ENCODE measurements at regions not wholly inside any gene's neighbourhood (a gene's known extent, or its start where the extent isn't known, plus 50 kb on each side); places are given as distances from the start of the nearest gene placed in this dataset.

DNA sequence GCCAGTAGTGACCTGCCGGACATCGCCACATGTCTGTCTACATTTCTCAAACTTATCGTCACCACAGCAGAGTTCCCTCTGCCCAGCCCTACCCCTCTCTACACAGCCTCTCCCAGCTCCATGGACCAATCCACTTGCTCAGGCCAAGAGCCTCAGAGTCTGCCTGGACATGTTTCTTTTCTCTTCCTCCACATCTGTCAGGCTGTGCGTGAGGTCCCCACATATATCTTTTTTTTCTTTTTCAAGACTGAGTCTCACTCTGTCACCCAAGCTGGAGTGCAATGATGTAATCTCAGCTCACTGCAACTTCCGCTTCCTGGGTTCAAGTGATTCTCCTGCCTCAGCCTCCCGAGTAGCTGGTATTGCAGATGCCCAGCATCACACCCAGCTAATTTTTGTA, 62.7 kb upstream of the GGTA1 start:
- Histone ChIP-seq H3K36me3 (no peaks in the 10 kb centered on the region), H3K4me1 (peaks cover 29% of the 10 kb centered on the region), H3K4me3 (no peak overlapping the region), H3K27ac (replicated peaks) (no peak overlapping the region), H3K9me3 (replicated peaks) (no peaks in the 10 kb centered on the region), H3K27me3 (ENCODE audit: low read depth) (no peaks in the 10 kb centered on the region)
- intact Hi-C loops (cut with micrococcal nuclease) = no loop called here
- DNase-seq = no peak
- TF ChIP-seq, protein P1, sequence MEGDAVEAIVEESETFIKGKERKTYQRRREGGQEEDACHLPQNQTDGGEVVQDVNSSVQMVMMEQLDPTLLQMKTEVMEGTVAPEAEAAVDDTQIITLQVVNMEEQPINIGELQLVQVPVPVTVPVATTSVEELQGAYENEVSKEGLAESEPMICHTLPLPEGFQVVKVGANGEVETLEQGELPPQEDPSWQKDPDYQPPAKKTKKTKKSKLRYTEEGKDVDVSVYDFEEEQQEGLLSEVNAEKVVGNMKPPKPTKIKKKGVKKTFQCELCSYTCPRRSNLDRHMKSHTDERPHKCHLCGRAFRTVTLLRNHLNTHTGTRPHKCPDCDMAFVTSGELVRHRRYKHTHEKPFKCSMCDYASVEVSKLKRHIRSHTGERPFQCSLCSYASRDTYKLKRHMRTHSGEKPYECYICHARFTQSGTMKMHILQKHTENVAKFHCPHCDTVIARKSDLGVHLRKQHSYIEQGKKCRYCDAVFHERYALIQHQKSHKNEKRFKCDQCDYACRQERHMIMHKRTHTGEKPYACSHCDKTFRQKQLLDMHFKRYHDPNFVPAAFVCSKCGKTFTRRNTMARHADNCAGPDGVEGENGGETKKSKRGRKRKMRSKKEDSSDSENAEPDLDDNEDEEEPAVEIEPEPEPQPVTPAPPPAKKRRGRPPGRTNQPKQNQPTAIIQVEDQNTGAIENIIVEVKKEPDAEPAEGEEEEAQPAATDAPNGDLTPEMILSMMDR (IDR thresholded peaks at IDR 0.05; ENCODE audit: borderline replicate concordance) = no peak

DNA sequence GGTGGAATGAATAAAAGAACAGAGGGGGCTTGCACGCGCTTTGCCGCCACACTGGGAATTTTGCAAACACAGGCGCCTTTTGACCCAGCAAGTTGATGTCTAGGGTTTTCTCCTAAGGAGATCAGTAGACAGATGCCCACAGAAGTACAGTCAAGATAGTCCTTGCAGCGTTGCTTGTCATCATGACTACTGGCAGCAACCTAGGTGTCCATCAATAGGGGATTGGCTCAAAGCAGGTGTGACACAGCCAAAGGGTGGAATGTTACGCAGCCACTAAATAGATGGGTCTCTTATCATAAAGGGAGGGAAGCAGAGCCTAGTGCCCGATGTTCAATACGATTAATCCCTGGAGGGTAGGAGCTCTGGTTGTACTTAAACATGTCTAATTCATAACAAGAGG, 63.8 kb upstream of the GGTA1 start:
- Histone ChIP-seq H3K36me3 (no peaks in the 10 kb centered on the region), H3K27me3 (ENCODE audit: low read depth) (no peaks in the 10 kb centered on the region), H3K4me1 (peaks cover 29% of the 10 kb centered on the region), H3K4me3 (no peak overlapping the region), H3K9me3 (replicated peaks) (no peaks in the 10 kb centered on the region), H3K27ac (replicated peaks) (no peak overlapping the region)
- no peak for DNase-seq
- intact Hi-C loops (cut with micrococcal nuclease) = no loop called here
- TF ChIP-seq, protein P1 (IDR thresholded peaks at IDR 0.05; ENCODE audit: borderline replicate concordance) = no peak

DNA sequence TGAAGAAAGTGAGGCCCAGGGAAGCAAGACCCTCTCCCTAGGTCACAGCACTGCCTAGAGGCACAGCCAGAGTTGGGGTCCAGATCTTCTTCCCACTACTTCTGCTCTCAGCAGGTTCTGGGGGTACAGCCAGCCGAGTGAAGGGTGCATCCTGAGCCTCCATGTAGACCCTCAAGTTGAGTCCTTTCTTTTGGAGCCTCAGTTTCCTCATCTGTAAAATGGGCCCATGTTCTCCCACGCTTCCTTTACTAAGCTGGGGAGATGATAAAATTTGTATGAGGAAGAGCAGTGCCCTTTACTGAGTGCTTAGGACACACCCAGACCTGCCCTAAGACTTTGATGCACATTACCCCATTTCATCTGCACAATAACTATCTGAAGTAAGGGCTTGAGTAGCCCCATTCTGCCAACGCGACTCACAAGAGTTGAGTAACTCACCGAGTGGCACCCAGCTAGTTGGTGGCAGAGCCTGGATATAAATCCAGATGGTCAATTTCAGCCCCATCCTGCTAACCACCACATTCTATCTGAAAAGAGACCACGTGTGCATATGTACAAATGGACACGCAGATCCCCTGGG, 64.3 kb upstream of the GGTA1 start:
- Histone ChIP-seq H3K9me3 (replicated peaks) (no peaks in the 10 kb centered on the region), H3K4me1 (peaks cover 30% of the 10 kb centered on the region), H3K36me3 (no peaks in the 10 kb centered on the region), H3K27me3 (ENCODE audit: low read depth) (no peaks in the 10 kb centered on the region), H3K4me3 (no peak overlapping the region), H3K27ac (replicated peaks) (no peak overlapping the region)
- intact Hi-C loops (cut with micrococcal nuclease) = no loop called here
- TF ChIP-seq, protein P1 (IDR thresholded peaks at IDR 0.05; ENCODE audit: borderline replicate concordance) = no peak
- DNase-seq = no peak

DNA sequence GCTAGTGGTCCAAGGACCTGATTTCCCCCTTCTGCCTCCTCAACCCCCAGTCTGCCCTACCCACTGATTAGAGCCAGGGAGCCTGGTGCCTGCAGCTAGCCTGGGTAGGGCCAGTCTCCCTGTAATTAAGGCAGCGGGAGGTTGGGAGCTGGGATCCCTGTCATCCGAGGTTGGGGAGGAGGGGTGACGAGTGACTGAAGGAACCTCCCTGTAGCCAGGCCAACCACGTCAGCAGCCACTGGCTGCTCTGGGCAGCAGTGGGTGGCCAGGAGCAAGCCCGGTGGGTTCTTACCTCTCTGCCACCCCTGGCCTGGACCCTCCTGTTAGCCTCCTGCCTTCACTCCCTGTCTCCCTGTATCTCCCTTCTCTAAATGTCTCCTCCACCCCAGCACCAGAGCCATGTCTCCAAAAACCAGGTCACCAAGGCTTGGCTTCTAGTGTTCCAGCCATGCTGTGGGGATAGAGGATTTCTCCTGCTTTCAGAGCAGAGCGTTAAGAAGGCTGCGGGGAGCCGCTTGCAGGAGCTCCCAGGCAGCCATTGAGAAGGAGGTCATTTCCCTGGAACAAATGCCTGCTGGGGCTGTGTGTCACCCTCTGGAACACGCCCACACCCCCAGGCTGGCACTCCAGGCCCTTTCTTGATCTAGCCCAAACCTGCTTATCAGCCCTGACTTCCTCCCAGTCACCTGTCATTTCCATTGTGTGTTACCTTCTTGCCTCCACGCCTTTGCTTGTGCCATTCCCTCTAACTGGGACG, 65.0 kb upstream of the GGTA1 start:
- Histone ChIP-seq H3K27me3 (ENCODE audit: low read depth) (no peaks in the 10 kb centered on the region), H3K4me1 (peaks cover 37% of the 10 kb centered on the region), H3K9me3 (replicated peaks) (no peaks in the 10 kb centered on the region), H3K36me3 (no peaks in the 10 kb centered on the region), H3K4me3 (no peak overlapping the region), H3K27ac (replicated peaks) (no peak overlapping the region)
- intact Hi-C loops (cut with micrococcal nuclease) = no loop called here
- DNase-seq = no peak
- TF ChIP-seq, protein P1 (IDR thresholded peaks at IDR 0.05; ENCODE audit: borderline replicate concordance) = no peak

DNA sequence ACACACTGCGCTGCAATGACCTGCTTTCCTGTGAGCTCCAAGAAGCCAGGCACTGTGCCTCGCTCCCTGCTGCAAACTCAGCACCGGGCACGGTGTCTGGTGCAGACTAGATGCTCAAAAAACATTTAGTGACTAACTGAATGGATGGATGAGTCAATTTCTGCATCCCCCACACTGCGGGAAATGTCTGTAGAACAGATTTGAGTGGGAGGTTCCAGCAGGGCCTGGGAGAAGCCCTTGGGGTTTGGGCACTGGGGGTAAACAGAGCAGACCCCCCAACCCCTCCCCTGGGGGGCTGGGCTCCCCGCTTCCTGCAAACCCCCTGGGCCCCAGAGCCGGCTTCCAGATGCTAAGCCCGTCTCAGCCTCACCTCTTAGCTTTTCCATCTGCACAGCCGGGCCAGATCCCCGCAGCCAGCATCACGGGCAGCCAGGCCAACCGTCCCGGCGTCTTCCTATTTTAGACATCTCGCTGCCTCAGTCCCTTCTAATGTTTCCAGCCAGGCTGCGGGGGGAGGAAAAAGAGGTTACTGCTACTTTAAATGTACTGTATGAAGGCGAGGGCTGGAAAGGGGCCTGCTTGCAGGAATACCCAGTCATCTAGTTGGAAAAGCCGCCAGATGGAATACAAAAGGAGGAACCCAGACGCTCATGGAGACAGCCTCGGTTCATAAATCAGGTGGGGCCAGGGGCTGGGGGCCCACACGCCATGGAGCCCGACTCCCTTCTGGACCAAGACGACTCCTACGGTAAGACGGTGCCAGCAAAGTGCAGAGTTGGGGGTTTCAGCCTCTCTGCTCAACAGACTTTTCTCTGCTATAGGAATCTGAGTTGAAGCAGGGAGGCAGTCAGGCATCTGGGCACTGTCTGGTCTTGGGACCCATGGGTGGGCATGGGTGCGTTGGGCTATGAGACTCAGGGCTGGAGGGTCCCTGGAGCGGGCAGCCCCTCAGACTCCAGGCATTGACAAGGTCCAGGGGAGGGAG, 67.1 kb upstream of the GGTA1 start:
- peak; percentile 58 for DNase-seq
- no peaks in the 10 kb centered on the region for H3K9me3 ChIP-seq (replicated peaks)
- H3K4me1 ChIP-seq = peaks cover 37% of the 10 kb centered on the region
- no peaks in the 10 kb centered on the region for H3K27me3 ChIP-seq (ENCODE audit: low read depth)
- TF ChIP-seq, protein P1 (IDR thresholded peaks at IDR 0.05; ENCODE audit: borderline replicate concordance) = no peak
- H3K36me3 ChIP-seq = no peaks in the 10 kb centered on the region
- intact Hi-C loops (cut with micrococcal nuclease) = no loop called here
- H3K4me3 ChIP-seq = peak overlapping the region; percentile 67
- H3K27ac ChIP-seq (replicated peaks) = peak overlapping the region; percentile 87

Measured in left ventricle myocardium inferior (tissue), 1 donor.